Forelimb muscle (tissue), 1 donor: ENCODE measurements at regions not wholly inside any gene's neighbourhood (a gene's known extent, or its start where the extent isn't known, plus 50 kb on each side); places are given as distances from the start of the nearest gene placed in this dataset.

Experiments used
- DNase-seq: peaks from one replicate; pipeline ENCODE4 v3.0.0-alpha.2; 2013; ENCODE audit warnings: low read depth

GRCh38 chr15:77737238-77738037 is 104.7 kb upstream of the LINGO1 start:
- DNase-seq: no peak

GRCh38 chr15:77734306-77734705 is 101.6 kb upstream of the LINGO1 start:
- DNase-seq: no peak

- DNase-seq: no peak
Observed at GRCh38 chr15:77733579-77734300, 101.0 kb upstream of the LINGO1 start.

- no peak for DNase-seq
Observed at GRCh38 chr15:77732514-77733335, 100.0 kb upstream of the LINGO1 start.

GRCh38 chr15:77731945-77732344 is 99.2 kb upstream of the LINGO1 start:
- DNase-seq: no peak

GRCh38 chr15:77731067-77731466 is 98.4 kb upstream of the LINGO1 start:
- no peak for DNase-seq

GRCh38 chr15:77727635-77728304 is 95.1 kb upstream of the LINGO1 start:
- DNase-seq: no peak

GRCh38 chr15:77724715-77725114 is 92.0 kb upstream of the LINGO1 start:
- DNase-seq: no peak

GRCh38 chr15:77723756-77724155 is 91.0 kb upstream of the LINGO1 start:
- DNase-seq: no peak

- no peak for DNase-seq
Observed at GRCh38 chr15:77722759-77723460, 90.2 kb upstream of the LINGO1 start.

GRCh38 chr15:77721963-77722362 is 89.3 kb upstream of the LINGO1 start:
- DNase-seq: no peak

GRCh38 chr15:77720655-77721054 is 87.9 kb upstream of the LINGO1 start:
- DNase-seq: peak; percentile 4

- no peak for DNase-seq
Observed at GRCh38 chr15:77720173-77720572, 87.5 kb upstream of the LINGO1 start.

GRCh38 chr15:77719450-77719849 is 86.7 kb upstream of the LINGO1 start:
- no peak for DNase-seq

- no peak for DNase-seq
Observed at GRCh38 chr15:77717333-77717990, 84.8 kb upstream of the LINGO1 start.

- no peak for DNase-seq
Observed at GRCh38 chr15:77716632-77717332, 84.1 kb upstream of the LINGO1 start.

- DNase-seq: no peak
Observed at GRCh38 chr15:77715860-77716259, 83.1 kb upstream of the LINGO1 start.

- no peak for DNase-seq
Observed at GRCh38 chr15:77715051-77715450, 82.3 kb upstream of the LINGO1 start.

GRCh38 chr15:77714555-77714954 is 81.8 kb upstream of the LINGO1 start:
- no peak for DNase-seq

- DNase-seq: no peak
Observed at GRCh38 chr15:77714023-77714422, 81.3 kb upstream of the LINGO1 start.
